ENCODE measurements at regions not wholly inside any gene's neighbourhood (a gene's known extent, or its start where the extent isn't known, plus 50 kb on each side); places are given as distances from the start of the nearest gene placed in this dataset.

- H3K4me3 ChIP-seq (ENCODE audit: low read length): no peak overlapping the region
- no peak for DNase-seq (ENCODE audit: low read depth)
- TF ChIP-seq, protein P1, sequence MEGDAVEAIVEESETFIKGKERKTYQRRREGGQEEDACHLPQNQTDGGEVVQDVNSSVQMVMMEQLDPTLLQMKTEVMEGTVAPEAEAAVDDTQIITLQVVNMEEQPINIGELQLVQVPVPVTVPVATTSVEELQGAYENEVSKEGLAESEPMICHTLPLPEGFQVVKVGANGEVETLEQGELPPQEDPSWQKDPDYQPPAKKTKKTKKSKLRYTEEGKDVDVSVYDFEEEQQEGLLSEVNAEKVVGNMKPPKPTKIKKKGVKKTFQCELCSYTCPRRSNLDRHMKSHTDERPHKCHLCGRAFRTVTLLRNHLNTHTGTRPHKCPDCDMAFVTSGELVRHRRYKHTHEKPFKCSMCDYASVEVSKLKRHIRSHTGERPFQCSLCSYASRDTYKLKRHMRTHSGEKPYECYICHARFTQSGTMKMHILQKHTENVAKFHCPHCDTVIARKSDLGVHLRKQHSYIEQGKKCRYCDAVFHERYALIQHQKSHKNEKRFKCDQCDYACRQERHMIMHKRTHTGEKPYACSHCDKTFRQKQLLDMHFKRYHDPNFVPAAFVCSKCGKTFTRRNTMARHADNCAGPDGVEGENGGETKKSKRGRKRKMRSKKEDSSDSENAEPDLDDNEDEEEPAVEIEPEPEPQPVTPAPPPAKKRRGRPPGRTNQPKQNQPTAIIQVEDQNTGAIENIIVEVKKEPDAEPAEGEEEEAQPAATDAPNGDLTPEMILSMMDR (conservative IDR thresholded peaks at IDR 0.05; ENCODE audit: low read depth, low read length): no peak
These were observed 548.5 kb upstream of the NEGR1 start for GRCh38 chr1:72830606-72831390.

DNA sequence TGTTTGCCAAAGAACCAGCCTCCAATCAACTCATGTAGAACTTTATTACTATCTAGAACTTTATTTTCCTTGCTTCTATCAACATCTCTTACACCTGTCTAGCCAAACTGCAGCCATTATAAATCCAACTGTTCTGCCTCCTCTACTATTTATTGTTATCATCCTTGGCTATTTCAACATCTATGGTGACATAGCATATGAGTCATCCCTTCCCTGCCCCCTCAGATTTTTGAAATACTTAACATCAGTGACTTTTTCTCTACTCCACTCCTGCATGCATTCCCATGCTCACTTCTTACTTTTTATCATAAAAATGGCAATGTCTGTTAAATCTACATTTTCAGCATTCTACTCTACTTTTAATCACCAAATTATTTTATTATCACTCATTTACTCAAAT lies 544.9 kb upstream of the NEGR1 start:
- peak; percentile 22 for DNase-seq (ENCODE audit: low read depth)
- TF ChIP-seq, protein P1 (conservative IDR thresholded peaks at IDR 0.05; ENCODE audit: low read depth, low read length): no peak
- H3K4me3 ChIP-seq (ENCODE audit: low read length): no peak overlapping the region

DNA sequence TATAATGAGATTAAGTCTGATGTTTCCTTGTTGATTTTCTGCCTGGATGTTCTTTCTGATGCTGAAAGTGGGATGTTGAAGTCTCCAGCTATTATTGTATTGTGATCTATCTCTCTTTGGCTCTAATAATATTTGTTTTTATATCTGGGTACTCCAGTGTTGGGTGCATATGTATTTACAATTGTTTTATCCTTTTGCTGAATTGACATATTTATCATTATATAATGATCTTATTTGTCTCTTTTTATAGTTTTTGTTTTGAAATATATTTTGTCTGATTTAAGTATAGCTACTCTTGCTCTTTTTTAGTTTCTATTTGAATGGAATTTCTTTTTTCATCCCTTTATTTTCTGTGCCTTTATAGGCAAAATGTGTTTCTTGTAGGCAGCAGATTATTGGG lies 522.2 kb upstream of the NEGR1 start:
- TF ChIP-seq, protein P1 (conservative IDR thresholded peaks at IDR 0.05; ENCODE audit: low read depth, low read length): no peak
- no peak for DNase-seq (ENCODE audit: low read depth)
- no peak overlapping the region for H3K4me3 ChIP-seq (ENCODE audit: low read length)

DNA sequence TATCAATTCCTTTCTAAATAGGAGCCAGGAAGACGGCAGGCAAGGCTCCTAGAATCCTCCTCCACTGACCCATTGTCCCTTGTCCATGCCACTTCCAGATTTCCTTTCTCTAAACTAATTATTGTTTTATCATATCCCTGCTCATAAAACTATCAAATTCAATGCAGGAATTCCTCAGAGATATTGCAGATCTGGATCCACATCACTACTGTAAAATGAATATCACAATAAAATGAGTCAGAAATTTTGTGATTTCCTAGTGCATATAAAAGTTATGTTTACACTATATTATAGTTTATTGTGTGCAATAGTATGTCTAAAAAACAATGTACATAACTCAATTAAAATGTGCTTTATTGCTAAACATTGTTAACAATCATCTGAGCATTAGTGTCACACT lies 498.7 kb upstream of the NEGR1 start:
- H3K4me3 ChIP-seq (ENCODE audit: low read length): no peak overlapping the region
- DNase-seq (ENCODE audit: low read depth): no peak
- TF ChIP-seq, protein P1 (conservative IDR thresholded peaks at IDR 0.05; ENCODE audit: low read depth, low read length): no peak

DNA sequence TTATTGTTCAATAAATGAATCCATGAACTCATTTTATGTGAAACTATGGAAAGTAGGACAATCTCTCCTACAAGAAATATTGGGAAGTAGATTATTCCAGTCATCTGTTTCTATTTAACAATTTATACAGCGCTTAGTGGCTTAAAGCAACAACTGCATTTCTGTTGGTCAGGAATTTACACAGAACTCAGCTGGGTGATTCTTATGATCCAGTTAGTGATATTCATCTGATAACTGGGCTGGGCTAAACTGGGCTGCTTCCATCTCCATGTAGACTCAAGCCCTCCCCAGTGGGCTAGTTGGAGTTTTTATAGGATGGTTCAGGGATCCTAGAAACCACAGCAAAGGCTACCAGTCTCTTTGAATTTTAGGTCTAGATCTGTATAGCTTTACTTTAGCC lies 497.9 kb upstream of the NEGR1 start:
- DNase-seq (ENCODE audit: low read depth): no peak
- no peak overlapping the region for H3K4me3 ChIP-seq (ENCODE audit: low read length)
- TF ChIP-seq, protein P1 (conservative IDR thresholded peaks at IDR 0.05; ENCODE audit: low read depth, low read length): no peak

DNA sequence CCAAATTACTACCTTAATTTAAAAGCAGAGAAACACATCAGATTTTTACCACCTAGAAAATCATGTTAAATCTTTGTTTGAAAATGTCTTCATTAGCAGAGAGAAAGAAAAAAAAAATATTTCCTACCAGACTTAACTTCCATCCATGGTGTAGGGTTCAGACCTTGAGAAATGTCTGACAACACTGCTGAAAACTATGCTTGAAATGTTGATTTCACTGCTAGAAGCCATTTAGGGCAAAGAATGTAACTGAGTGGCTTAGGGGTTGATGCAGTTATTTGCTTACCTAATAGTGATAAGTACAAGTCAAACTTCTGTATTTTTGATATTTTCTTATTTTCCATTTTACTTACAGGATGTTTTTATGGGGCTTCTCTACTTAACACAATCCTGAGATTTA lies 495.6 kb upstream of the NEGR1 start:
- DNase-seq (ENCODE audit: low read depth): peak; percentile 5
- H3K4me3 ChIP-seq (ENCODE audit: low read length): no peak overlapping the region
- TF ChIP-seq, protein P1 (conservative IDR thresholded peaks at IDR 0.05; ENCODE audit: low read depth, low read length): no peak

GRCh38 chr1:72763481-72763880 lies 481.1 kb upstream of the NEGR1 start:
- no peak for DNase-seq (ENCODE audit: low read depth)
- no peak overlapping the region for H3K4me3 ChIP-seq (ENCODE audit: low read length)
- TF ChIP-seq, protein P1 (conservative IDR thresholded peaks at IDR 0.05; ENCODE audit: low read depth, low read length): no peak

Data from retinal pigment epithelial cell (primary cell).